SK-N-SH treated with all-trans-retinoic acid at 6 μM for 48 hours (cell line): ENCODE measurements at regions not wholly inside any gene's neighbourhood (a gene's known extent, or its start where the extent isn't known, plus 50 kb on each side); places are given as distances from the start of the nearest gene placed in this dataset.

Experiments used
- ATAC-seq: fragments of 200-7000 bp; cut with Tn5 transposase; 3 replicates; pipeline ENCODE4 v1.9.1; 2020; ENCODE audit warnings: mild to moderate bottlenecking, moderate library complexity
- ARNTL ChIP-seq: fragments of 450-650 bp; formaldehyde crosslinking; IDR thresholded peaks from 2 replicates; pipeline ENCODE4 v1.5.0; 2020; ENCODE audit warnings: low read depth, mild to moderate bottlenecking, moderate library complexity, borderline replicate concordance
- BACH2 ChIP-seq: fragments of 250-450 bp; sonication (Bioruptor Pico); IDR thresholded peaks from 2 replicates; pipeline ENCODE4 v1.9.0; 2021; ENCODE audit warnings: mild to moderate bottlenecking, borderline replicate concordance
- CSDC2 ChIP-seq: fragments of 250-450 bp; sonication (Bioruptor Pico); IDR thresholded peaks from 2 replicates; pipeline ENCODE4 v1.5.0; 2020; ENCODE audit warnings: mild to moderate bottlenecking, moderate library complexity
- CSRNP3 ChIP-seq: fragments of 250-450 bp; sonication (Bioruptor Pico); IDR thresholded peaks from 2 replicates; pipeline ENCODE4 v1.5.1; 2021; ENCODE audit warnings: mild to moderate bottlenecking, moderate library complexity
- ESRRG ChIP-seq: fragments of 250-450 bp; sonication (Bioruptor Pico); IDR thresholded peaks from 2 replicates; pipeline ENCODE4 v1.6.1; 2021; ENCODE audit warnings: mild to moderate bottlenecking
- GLIS3 ChIP-seq: fragments of 250-450 bp; sonication (Bioruptor Pico); IDR thresholded peaks from 2 replicates; pipeline ENCODE4 v1.5.0; 2020; ENCODE audit warnings: mild to moderate bottlenecking, moderate library complexity
- ISL1 ChIP-seq: fragments of 250-450 bp; sonication (Bioruptor Pico); IDR thresholded peaks from 2 replicates; pipeline ENCODE4 v2.1.2; 2022; ENCODE audit warnings: mild to moderate bottlenecking, moderate library complexity
- OSR1 ChIP-seq: fragments of 250-450 bp; sonication (Bioruptor Pico); IDR thresholded peaks from 2 replicates; pipeline ENCODE4 v1.8.0; 2022; ENCODE audit warnings: moderate library complexity, mild to moderate bottlenecking, inconsistent platforms
- PATZ1 ChIP-seq: fragments of 250-450 bp; sonication (Bioruptor Pico); IDR thresholded peaks from 2 replicates; pipeline ENCODE4 v1.8.0; 2020; ENCODE audit warnings: mild to moderate bottlenecking, moderate library complexity, borderline replicate concordance
- POU6F1 ChIP-seq: fragments of 250-450 bp; sonication (Bioruptor Pico); IDR thresholded peaks from 2 replicates; pipeline ENCODE4 v1.8.0; 2021; ENCODE audit warnings: low read depth, mild to moderate bottlenecking, moderate library complexity, borderline replicate concordance
- PPARA ChIP-seq: fragments of 250-450 bp; sonication (Bioruptor Pico); IDR thresholded peaks from 2 replicates; pipeline ENCODE4 v1.5.0; 2020; ENCODE audit warnings: mild to moderate bottlenecking, borderline replicate concordance
- RARB ChIP-seq: fragments of 250-450 bp; sonication (Bioruptor Pico); IDR thresholded peaks from 2 replicates; pipeline ENCODE4 v1.8.0; 2021; ENCODE audit warnings: mild to moderate bottlenecking, moderate library complexity
- SNAI2 ChIP-seq: fragments of 250-450 bp; sonication (Bioruptor Pico); IDR thresholded peaks from 2 replicates; pipeline ENCODE4 v1.5.0; 2020; ENCODE audit warnings: mild to moderate bottlenecking, moderate library complexity
- TCF4 ChIP-seq: fragments of 250-450 bp; sonication (Bioruptor Pico); IDR thresholded peaks from 2 replicates; pipeline ENCODE4 v1.8.0; 2021; ENCODE audit warnings: mild to moderate bottlenecking, moderate library complexity, borderline replicate concordance
- TOX ChIP-seq: fragments of 250-450 bp; sonication (Bioruptor Pico); IDR thresholded peaks from 2 replicates; pipeline ENCODE4 v1.8.0; 2021; ENCODE audit warnings: mild to moderate bottlenecking, moderate library complexity, borderline replicate concordance
- ZC3H10 ChIP-seq: fragments of 250-450 bp; sonication (Bioruptor Pico); IDR thresholded peaks from 2 replicates; pipeline ENCODE4 v1.5.1; 2021; ENCODE audit warnings: mild to moderate bottlenecking, moderate library complexity
- ZFP3 ChIP-seq: fragments of 250-450 bp; sonication (Bioruptor Pico); IDR thresholded peaks from 2 replicates; pipeline ENCODE4 v1.5.0; 2020; ENCODE audit warnings: mild to moderate bottlenecking, moderate library complexity
- ZFP30 ChIP-seq: fragments of 450-650 bp; formaldehyde crosslinking; IDR thresholded peaks from 2 replicates; pipeline ENCODE4 v1.5.0; 2022; ENCODE audit warnings: mild to moderate bottlenecking, moderate library complexity
- ZNF565 ChIP-seq: fragments of 450-650 bp; formaldehyde crosslinking; conservative IDR thresholded peaks from 2 replicates; pipeline ENCODE4 v1.5.0; 2020; ENCODE audit warnings: low read depth, mild to moderate bottlenecking, moderate library complexity
- ZNF70 ChIP-seq: fragments of 450-650 bp; formaldehyde crosslinking; IDR thresholded peaks from 2 replicates; pipeline ENCODE4 v1.5.0; 2020; ENCODE audit warnings: mild to moderate bottlenecking, moderate library complexity
- TF ChIP-seq, protein P1 (sequence below): fragments of 250-450 bp; sonication (Bioruptor Pico); IDR thresholded peaks from 2 replicates; pipeline ENCODE4 v1.5.0; 2020; ENCODE audit warnings: mild to moderate bottlenecking, moderate library complexity

DNA sequence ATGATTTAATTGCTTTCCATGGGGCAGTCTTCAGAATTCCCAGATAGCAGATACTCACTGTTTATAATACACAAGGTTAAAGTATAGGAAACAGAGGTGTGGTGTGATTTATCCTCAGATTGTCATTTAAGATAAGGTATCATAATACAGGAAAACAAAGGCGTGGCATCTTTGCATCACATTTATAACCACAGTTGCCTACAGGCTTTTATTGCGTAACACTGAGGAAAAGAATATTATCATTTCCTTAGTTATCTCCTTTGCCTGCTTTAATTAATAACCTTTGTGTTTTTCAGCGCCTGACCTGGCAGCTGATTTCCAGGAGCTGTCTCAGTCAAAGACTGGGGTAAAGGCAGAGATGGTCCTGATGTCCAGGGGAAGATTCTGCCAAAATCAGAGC lies 68.8 kb downstream of the SSX7 start:
- no peak for ATAC-seq
- TF ChIP-seq BACH2 (CRISPR knock-in tag) (no peak), CSDC2 (CRISPR knock-in tag) (no peak), GLIS3 (no peak), TOX (CRISPR knock-in tag) (no peak), ZFP3 (CRISPR knock-in tag) (no peak), ESRRG (CRISPR knock-in tag) (no peak), RARB (no peak), POU6F1 (no peak), TCF4 (no peak), ZFP30 (CRISPR knock-in tag) (no peak), CSRNP3 (no peak), PATZ1 (CRISPR knock-in tag) (no peak), ZC3H10 (no peak), ARNTL (CRISPR knock-in tag) (no peak), OSR1 (no peak), SNAI2 (no peak), PPARA (CRISPR knock-in tag) (no peak)
- TF ChIP-seq, protein P1, sequence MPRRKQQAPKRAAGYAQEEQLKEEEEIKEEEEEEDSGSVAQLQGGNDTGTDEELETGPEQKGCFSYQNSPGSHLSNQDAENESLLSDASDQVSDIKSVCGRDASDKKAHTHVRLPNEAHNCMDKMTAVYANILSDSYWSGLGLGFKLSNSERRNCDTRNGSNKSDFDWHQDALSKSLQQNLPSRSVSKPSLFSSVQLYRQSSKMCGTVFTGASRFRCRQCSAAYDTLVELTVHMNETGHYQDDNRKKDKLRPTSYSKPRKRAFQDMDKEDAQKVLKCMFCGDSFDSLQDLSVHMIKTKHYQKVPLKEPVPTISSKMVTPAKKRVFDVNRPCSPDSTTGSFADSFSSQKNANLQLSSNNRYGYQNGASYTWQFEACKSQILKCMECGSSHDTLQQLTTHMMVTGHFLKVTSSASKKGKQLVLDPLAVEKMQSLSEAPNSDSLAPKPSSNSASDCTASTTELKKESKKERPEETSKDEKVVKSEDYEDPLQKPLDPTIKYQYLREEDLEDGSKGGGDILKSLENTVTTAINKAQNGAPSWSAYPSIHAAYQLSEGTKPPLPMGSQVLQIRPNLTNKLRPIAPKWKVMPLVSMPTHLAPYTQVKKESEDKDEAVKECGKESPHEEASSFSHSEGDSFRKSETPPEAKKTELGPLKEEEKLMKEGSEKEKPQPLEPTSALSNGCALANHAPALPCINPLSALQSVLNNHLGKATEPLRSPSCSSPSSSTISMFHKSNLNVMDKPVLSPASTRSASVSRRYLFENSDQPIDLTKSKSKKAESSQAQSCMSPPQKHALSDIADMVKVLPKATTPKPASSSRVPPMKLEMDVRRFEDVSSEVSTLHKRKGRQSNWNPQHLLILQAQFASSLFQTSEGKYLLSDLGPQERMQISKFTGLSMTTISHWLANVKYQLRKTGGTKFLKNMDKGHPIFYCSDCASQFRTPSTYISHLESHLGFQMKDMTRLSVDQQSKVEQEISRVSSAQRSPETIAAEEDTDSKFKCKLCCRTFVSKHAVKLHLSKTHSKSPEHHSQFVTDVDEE (CRISPR knock-in tag) = no peak

DNA sequence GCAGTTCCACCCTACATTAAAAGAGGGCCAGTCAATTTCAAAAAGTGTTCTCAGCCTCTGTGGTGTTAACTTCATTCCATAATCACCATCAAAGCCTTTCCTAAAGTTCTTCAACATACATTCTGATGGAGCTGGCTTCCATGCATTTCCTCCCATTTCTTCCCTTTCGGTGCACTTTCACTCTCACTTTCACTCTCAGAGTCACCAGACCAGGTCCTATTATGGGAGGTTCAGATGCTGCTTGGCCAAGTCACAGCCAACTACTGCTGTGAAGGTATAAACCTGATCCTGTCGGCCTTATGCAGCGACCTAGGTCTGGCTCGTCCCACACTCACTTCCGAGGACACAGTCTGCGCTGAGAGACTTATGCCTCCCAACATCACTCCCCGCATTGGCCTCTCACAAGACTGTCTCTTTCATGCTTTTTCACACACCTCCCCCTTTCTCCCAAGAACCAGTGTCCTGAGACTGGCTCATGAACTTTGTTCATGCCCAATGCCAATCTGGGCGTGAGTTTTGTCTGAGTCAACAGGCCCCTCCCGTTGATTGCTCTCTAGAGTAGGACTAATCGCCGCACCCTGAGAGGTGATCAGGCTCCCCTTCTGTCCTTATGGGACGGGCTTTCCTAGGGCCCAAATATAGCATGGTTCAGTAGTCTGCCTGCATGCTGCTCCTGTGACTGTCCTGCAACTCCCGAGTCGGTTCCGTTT lies 60.8 kb upstream of the XAGE1B start:
- no peak for ATAC-seq
- TF ChIP-seq CSDC2 (CRISPR knock-in tag) (no peak), OSR1 (no peak), POU6F1 (no peak), CSRNP3 (no peak), ZNF70 (CRISPR knock-in tag) (no peak), ISL1 (no peak), ZNF565 (CRISPR knock-in tag) (no peak)
